MM.1S (cell line): ENCODE measurements at regions not wholly inside any gene's neighbourhood (a gene's known extent, or its start where the extent isn't known, plus 50 kb on each side); places are given as distances from the start of the nearest gene placed in this dataset.

Experiments
- DNase-seq: peaks from one replicate; pipeline ENCODE4 v3.0.0-alpha.2; 2015
- H2AFZ ChIP-seq: fragments of 300-600 bp; sonication (generic); 2 replicates; pipeline ENCODE4 v1.6.0; 2016; ENCODE audit warnings: antibody characterized with exemption, low read length
- H3F3A ChIP-seq: fragments of 300-600 bp; sonication (generic); 2 replicates; pipeline ENCODE4 v1.6.1; 2016; ENCODE audit warnings: mild to moderate bottlenecking, antibody characterized with exemption, low read length, moderate library complexity, mixed read lengths; ENCODE audit not compliant: insufficient read depth
- H3K27ac ChIP-seq: fragments of 300-600 bp; sonication (generic); 2 replicates; pipeline ENCODE4 v1.5.1; 2016; ENCODE audit warnings: mild to moderate bottlenecking, low read length
- H3K27me3 ChIP-seq: fragments of 300-600 bp; sonication (generic); replicated peaks from 2 replicates; pipeline ENCODE4 v1.6.0; 2016; ENCODE audit warnings: low read length; ENCODE audit not compliant: insufficient read depth
- H3K36me3 ChIP-seq: fragments of 300-600 bp; sonication (generic); replicated peaks from 2 replicates; pipeline ENCODE4 v1.6.1; 2016; ENCODE audit warnings: mild to moderate bottlenecking, low read length, mixed read lengths; ENCODE audit not compliant: insufficient read depth
- H3K4me1 ChIP-seq: fragments of 300-600 bp; sonication (generic); 2 replicates; pipeline ENCODE4 v1.6.1; 2016; ENCODE audit warnings: low read length, mixed read lengths
- H3K4me2 ChIP-seq: fragments of 300-600 bp; sonication (generic); 2 replicates; pipeline ENCODE4 v1.6.0; 2016; ENCODE audit warnings: low read depth, low read length
- H3K4me3 ChIP-seq: fragments of 300-600 bp; sonication (generic); 2 replicates; pipeline ENCODE4 v1.5.1; 2016; ENCODE audit warnings: low read length, mixed read lengths
- H3K79me2 ChIP-seq: fragments of 300-600 bp; sonication (generic); 2 replicates; pipeline ENCODE4 v1.6.1; 2016; ENCODE audit warnings: mixed run types, low read length, mixed read lengths
- H3K9ac ChIP-seq: fragments of 300-600 bp; sonication (generic); 2 replicates; pipeline ENCODE4 v1.6.1; 2016; ENCODE audit warnings: low read length, mixed read lengths
- H3K9me2 ChIP-seq: fragments of 300-600 bp; sonication (generic); replicated peaks from 2 replicates; pipeline ENCODE4 v1.6.1; 2016; ENCODE audit warnings: mild to moderate bottlenecking, low read length, mixed read lengths; ENCODE audit not compliant: insufficient read depth
- H3K9me3 ChIP-seq: fragments of 300-600 bp; sonication (generic); replicated peaks from 2 replicates; pipeline ENCODE4 v1.6.1; 2016; ENCODE audit warnings: mild to moderate bottlenecking, low read length, mixed read lengths; ENCODE audit not compliant: insufficient read depth
- H4K20me1 ChIP-seq: fragments of 300-600 bp; sonication (generic); 2 replicates; pipeline ENCODE4 v1.6.1; 2016; ENCODE audit warnings: mild to moderate bottlenecking, low read length, moderate library complexity, mixed read lengths; ENCODE audit not compliant: insufficient read depth
- CTCF ChIP-seq: fragments of 300-600 bp; sonication (generic); IDR thresholded peaks from 2 replicates; pipeline ENCODE4 v1.5.1; 2016; ENCODE audit warnings: antibody characterized with exemption, low read length, mixed read lengths
- EZH2 ChIP-seq: fragments of 300-600 bp; sonication (generic); optimal IDR thresholded peaks from 2 replicates; pipeline ENCODE3; 2017; ENCODE audit warnings: low read depth, mild to moderate bottlenecking, antibody characterized with exemption, low read length, mixed read lengths
- EZH2phosphoT487 ChIP-seq: fragments of 300-600 bp; sonication (generic); IDR thresholded peaks from 2 replicates; pipeline ENCODE4 v1.6.1; 2018; ENCODE audit warnings: antibody characterized with exemption, low read length

- H3K9me2 ChIP-seq = no peaks in the 10 kb centered on the region
- H3K27me3 ChIP-seq = no peaks in the 10 kb centered on the region
- H3K36me3 ChIP-seq = no peaks in the 10 kb centered on the region
- no peaks in the 10 kb centered on the region for H3K79me2 ChIP-seq
- H3K4me1 ChIP-seq = peaks cover 21% of the 10 kb centered on the region
- peak overlapping the region; percentile 87 for H3K9ac ChIP-seq
- H3K27ac ChIP-seq = peak overlapping the region; percentile 89
- H3K9me3 ChIP-seq = no peaks in the 10 kb centered on the region
- peak overlapping the region; percentile 82 for H3K4me2 ChIP-seq
- peak overlapping the region; percentile 82 for H3K4me3 ChIP-seq
- H3F3A ChIP-seq = peaks cover 13% of the 10 kb centered on the region
- H2AFZ ChIP-seq = peak overlapping the region; percentile 80
- peak; percentile 91 for DNase-seq
- H4K20me1 ChIP-seq = no peaks in the 10 kb centered on the region
- peak; percentile 10; the same call in 1 of the 2 replicates for TF ChIP-seq CTCF
- no peak for TF ChIP-seq EZH2
- no peak for TF ChIP-seq EZH2phosphoT487
These were observed 418.2 kb upstream of the NAALADL2 start for GRCh38 chr3:174440741-174441587.

- H3K4me3 ChIP-seq = peak overlapping the region; percentile 82
- no peaks in the 10 kb centered on the region for H3K9me3 ChIP-seq
- H3K36me3 ChIP-seq = no peaks in the 10 kb centered on the region
- peak overlapping the region; percentile 87 for H3K9ac ChIP-seq
- peaks cover 13% of the 10 kb centered on the region for H3F3A ChIP-seq
- H3K4me1 ChIP-seq = peaks cover 14% of the 10 kb centered on the region
- no peaks in the 10 kb centered on the region for H3K9me2 ChIP-seq
- no peaks in the 10 kb centered on the region for H4K20me1 ChIP-seq
- TF ChIP-seq CTCF (no peak), EZH2phosphoT487 (no peak), EZH2 (no peak)
- peak overlapping the region; percentile 89 for H3K27ac ChIP-seq
- no peak for DNase-seq
- peak overlapping the region; percentile 80 for H2AFZ ChIP-seq
- H3K4me2 ChIP-seq = peak overlapping the region; percentile 76
- no peaks in the 10 kb centered on the region for H3K27me3 ChIP-seq
- H3K79me2 ChIP-seq = no peaks in the 10 kb centered on the region
These were observed 417.4 kb upstream of the NAALADL2 start for GRCh38 chr3:174441588-174442301.

- H3K79me2 ChIP-seq = no peaks in the 10 kb centered on the region
- peaks cover 13% of the 10 kb centered on the region for H3F3A ChIP-seq
- H3K4me3 ChIP-seq = no peak overlapping the region
- H3K27ac ChIP-seq = no peak overlapping the region
- no peaks in the 10 kb centered on the region for H4K20me1 ChIP-seq
- peaks cover 14% of the 10 kb centered on the region for H3K4me1 ChIP-seq
- no peak overlapping the region for H3K9ac ChIP-seq
- H3K4me2 ChIP-seq = 0 out of 2 replicates have a peak overlapping the region, but pooled peaks have one; percentile 76
- no peak for DNase-seq
- H3K27me3 ChIP-seq = no peaks in the 10 kb centered on the region
- no peak overlapping the region for H2AFZ ChIP-seq
- no peaks in the 10 kb centered on the region for H3K9me2 ChIP-seq
- no peaks in the 10 kb centered on the region for H3K9me3 ChIP-seq
- H3K36me3 ChIP-seq = no peaks in the 10 kb centered on the region
- TF ChIP-seq EZH2 (no peak), CTCF (no peak), EZH2phosphoT487 (no peak)
These were observed 416.8 kb upstream of the NAALADL2 start for GRCh38 chr3:174442302-174442682.
